ENCODE measurements at regions not wholly inside any gene's neighbourhood (a gene's known extent, or its start where the extent isn't known, plus 50 kb on each side); places are given as distances from the start of the nearest gene placed in this dataset.
"Not testable (repeated sequence)": the region's sequence is repeated elsewhere in the genome, so short reads cannot be mapped to it uniquely, and the experiment has no call there.

DNA sequence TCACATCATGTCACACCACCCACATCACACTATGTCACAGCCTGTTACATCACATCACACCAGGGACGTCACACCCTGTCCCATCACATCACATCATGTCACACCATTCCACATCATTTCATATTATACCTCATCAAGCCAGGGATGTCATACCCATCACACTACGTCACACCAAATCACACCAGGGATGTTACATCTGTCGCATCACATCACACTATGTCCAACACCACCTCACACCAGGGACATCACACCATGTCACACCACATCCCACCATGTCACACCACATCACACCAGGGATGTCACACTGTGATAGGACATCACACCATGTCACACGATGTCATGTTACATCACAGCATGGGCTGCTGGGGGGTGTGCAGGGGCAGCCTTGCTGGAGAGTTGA, 110.6 kb downstream of the TMEM121 start:
- no peak for DNase-seq (ENCODE audit: low read depth)

DNA sequence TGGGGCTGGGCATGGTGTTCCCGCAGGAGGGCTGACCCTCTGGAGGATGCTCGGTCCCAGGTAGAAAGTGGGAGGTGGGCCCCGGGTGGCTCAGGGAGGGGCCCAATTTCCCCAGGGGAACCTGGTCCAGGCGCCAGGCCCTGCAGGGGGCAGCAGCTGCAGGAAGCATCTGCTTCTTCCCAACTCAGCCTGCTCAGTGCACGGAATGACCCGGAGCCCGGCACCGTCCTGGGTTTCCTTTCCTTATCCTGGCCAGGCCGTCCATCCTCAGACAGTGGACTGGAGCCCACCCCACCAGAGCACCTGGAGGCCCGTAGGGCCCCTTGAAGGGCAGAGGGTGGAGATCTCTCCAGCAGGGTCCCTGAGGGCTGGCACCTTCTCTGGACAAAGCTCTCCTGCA, 111.0 kb downstream of the TMEM121 start:
- DNase-seq (ENCODE audit: low read depth), result not testable (repeated sequence)

- not testable (repeated sequence) for DNase-seq (ENCODE audit: low read depth)
These were observed 113.9 kb downstream of the TMEM121 start for GRCh38 chr14:105639969-105640931.

- no peak for DNase-seq (ENCODE audit: low read depth)
These were observed 114.9 kb downstream of the TMEM121 start for GRCh38 chr14:105641075-105641937.

GRCh38 chr14:105641951-105642350, 115.6 kb downstream of the TMEM121 start:
- DNase-seq (ENCODE audit: low read depth), result not testable (repeated sequence)

- DNase-seq (ENCODE audit: low read depth), result not testable (repeated sequence)
These were observed 116.1 kb downstream of the TMEM121 start for GRCh38 chr14:105642486-105642885.

DNA sequence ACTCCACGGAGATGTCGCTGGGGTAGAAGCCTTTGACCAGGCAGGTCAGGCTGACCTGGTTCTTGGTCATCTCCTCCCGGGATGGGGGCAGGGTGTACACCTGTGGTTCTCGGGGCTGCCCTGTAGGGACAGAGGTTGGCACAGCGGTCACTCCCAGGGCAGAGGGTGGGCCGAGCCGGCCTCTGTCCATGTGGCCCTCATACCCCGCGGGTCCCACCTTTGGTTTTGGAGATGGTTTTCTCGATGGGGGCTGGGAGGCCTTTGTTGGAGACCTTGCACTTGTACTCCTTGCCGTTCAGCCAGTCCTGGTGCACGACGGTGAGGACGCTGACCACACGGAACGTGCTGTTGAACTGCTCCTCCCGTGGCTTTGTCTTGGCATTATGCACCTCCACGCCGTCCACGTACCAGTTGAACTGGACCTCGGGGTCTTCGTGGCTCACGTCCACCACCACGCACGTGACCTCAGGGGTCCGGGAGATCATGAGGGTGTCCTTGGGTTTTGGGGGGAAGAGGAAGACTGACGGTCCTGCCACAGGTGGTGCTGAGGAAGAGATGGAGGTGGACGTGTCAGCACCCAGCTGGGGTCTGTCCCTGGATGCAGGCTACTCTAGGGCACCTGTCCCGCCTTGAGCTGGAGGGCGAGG, 117.1 kb downstream of the TMEM121 start:
- not testable (repeated sequence) for DNase-seq (ENCODE audit: low read depth)

GRCh38 chr14:105644053-105644435, 117.7 kb downstream of the TMEM121 start:
- not testable (repeated sequence) for DNase-seq (ENCODE audit: low read depth)

DNA sequence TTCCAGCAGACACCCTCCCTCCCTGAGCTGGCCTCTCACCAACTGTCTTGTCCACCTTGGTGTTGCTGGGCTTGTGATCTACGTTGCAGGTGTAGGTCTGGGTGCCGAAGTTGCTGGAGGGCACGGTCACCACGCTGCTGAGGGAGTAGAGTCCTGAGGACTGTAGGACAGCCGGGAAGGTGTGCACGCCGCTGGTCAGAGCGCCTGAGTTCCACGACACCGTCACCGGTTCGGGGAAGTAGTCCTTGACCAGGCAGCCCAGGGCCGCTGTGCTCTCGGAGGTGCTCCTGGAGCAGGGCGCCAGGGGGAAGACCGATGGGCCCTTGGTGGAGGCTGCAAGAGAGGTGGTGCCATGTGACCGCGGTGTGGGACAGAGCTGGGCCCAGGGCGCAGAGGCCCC, 118.1 kb downstream of the TMEM121 start:
- not testable (repeated sequence) for DNase-seq (ENCODE audit: low read depth)

- DNase-seq (ENCODE audit: low read depth), result not testable (repeated sequence)
These were observed 118.5 kb downstream of the TMEM121 start for GRCh38 chr14:105644891-105645290.

GRCh38 chr14:105645389-105645788, 119.0 kb downstream of the TMEM121 start:
- not testable (repeated sequence) for DNase-seq (ENCODE audit: low read depth)

DNA sequence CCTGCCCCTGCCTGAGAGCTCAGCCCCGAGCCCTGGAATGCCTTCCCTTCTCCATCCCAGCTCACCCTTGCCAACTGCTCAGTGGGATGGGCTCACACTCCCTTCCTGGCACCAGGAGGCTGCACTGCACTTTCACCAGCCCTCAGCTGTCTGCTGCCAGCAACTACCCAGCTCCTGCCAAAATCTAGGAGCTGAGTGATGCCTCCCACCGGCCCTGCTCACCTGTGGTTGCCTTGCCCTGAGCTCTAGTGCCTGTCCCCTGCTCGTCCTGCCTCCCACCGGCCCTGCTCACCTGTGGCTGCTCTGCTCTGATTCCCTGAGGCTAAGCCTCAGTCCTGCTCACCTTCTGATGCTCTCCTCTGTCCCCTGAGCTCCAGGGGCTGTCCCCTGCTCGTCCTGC, 119.8 kb downstream of the TMEM121 start:
- DNase-seq (ENCODE audit: low read depth), result no peak

GRCh38 chr14:105646711-105647281, 120.4 kb downstream of the TMEM121 start:
- not testable (repeated sequence) for DNase-seq (ENCODE audit: low read depth)

DNA sequence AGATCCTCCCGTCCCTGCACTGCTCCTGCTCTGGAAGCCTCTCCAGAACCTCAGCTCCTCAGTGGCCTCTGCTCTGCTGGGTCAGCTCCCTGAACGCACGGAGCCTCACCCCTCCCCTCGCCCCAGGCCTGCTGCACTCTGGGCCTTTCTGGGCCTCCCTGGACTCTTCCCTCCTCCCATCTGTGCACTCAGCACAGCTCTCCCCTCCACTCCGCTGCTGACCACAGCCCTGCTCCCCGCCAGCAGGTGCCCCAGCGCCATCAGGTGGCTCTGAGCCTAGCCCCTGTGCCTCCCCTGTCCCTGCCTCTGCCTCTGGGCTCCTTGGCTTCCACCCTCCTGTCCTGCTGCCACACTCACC, 121.0 kb downstream of the TMEM121 start:
- not testable (repeated sequence) for DNase-seq (ENCODE audit: low read depth)

GRCh38 chr14:105647784-105648608, 121.6 kb downstream of the TMEM121 start:
- DNase-seq (ENCODE audit: low read depth), result no peak

GRCh38 chr14:105648609-105649535, 122.5 kb downstream of the TMEM121 start:
- not testable (repeated sequence) for DNase-seq (ENCODE audit: low read depth)

DNA sequence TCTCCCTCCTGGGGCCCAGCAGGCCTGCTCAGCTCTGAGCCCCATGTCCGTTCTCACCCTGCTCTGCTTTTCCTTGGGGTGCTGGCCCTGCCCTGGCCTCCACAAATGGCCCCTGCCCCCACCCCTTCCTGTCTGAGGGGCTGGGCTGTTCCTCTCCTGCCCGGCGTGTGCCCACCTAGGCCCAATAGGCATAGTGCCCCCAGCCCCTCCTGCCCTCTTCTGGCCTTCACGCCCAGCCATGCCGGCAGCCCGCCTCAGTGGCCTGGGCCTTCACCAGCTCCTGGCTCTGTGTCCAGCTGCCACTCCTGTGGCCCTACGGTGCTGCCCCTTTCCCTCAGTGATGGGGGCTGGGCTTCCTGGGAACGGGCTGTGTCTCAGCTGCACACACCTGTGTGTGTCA, 125.9 kb downstream of the TMEM121 start:
- DNase-seq (ENCODE audit: low read depth), result not testable (repeated sequence)

GRCh38 chr14:105653921-105654320, 127.5 kb downstream of the TMEM121 start:
- DNase-seq (ENCODE audit: low read depth), result not testable (repeated sequence)

- not testable (repeated sequence) for DNase-seq (ENCODE audit: low read depth)
These were observed 132.9 kb downstream of the TMEM121 start for GRCh38 chr14:105659255-105659654.

Data from stimulated activated CD8-positive, alpha-beta memory T cell treated with anti-CD3 and anti-CD28 coated beads, Interleukin-15, amount 100 ng/mL, for 24 hours (primary cell).